GM21360 (cell line): ENCODE measurements at regions not wholly inside any gene's neighbourhood (a gene's known extent, or its start where the extent isn't known, plus 50 kb on each side); places are given as distances from the start of the nearest gene placed in this dataset.
"Not testable (repeated sequence)": the region's sequence is repeated elsewhere in the genome, so short reads cannot be mapped to it uniquely, and the experiment has no call there.

ENCODE experiments used
- ATAC-seq: cut with Tn5 transposase; IDR thresholded peaks from one replicate; pipeline ENCODE4 v1.9.1; 2021; ENCODE audit warnings: mild to moderate bottlenecking, moderate library complexity; ENCODE audit not compliant: unreplicated experiment

DNA sequence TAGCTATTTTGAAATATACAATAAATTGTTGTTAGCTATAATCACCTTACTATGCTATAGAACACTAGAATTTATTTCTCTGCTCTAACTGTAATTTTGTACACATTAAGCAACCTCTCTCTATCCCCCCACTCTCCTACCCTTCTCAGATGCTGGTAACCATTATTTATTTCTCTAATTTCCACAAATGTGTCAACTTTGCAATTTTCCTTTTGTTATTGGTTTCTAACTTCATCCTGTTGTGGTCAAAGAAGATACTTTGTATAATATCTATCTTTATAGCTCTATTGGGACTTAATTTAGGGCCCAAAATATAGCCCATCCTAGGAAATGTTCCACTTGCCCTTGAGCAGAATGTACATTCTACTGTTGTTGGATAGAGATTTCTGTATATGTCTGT, 229.3 kb downstream of the SATB1 start:
- ATAC-seq = no peak

DNA sequence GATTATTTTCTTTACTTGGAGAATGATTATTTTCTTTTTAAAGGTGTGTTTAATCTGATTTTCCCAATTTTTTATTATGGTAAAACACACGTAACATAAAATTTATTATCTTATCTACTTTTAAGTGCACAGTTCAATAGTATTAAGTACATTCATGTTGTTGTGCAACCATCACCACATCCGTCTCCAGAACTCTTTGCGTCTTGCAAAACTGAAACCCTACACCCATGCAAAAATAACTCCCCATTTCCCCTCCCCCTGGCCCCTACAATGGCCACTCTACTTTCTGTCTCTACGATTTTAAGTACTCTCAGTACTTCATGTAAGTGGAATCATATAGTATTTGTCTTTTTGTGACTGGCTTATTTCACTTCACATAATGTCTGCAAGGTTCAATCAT, 230.7 kb downstream of the SATB1 start:
- ATAC-seq = no peak

- ATAC-seq = no peak
Observed at GRCh38 chr3:18190646-18191045, 234.5 kb downstream of the SATB1 start.

DNA sequence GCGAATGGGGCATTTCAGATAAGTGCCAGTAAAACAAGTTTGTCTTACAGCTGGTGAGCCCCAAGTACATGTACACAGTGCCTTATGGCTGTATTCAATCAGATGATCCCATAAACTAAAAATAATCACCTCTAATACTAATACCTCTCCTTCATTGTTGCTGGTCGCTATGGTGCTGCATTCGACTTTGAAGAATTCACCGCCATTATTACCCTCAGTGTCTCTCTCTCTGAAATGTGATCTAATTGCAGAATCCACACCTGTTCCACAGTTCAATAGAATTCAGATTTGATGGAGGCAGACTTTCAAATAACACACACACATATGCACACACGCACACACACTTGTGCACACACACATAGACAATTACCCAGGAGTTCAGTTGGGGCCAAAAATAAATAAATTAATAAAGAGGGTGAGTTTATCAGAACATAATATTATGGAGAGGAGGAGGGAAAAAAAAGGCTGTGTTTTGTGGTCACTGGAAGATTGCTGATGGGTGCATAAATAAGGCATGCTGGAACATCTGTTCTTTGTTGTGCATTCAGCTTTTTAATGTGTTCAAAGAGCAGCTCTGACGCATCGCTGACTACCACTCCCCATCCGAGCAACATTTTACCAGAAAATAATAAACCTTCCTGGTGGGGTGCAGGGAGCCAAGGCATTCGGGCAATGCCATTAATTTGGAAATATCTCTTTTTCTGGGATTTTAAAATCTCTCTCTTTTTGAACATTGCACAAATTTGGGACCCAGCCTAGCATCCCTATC, 235.7 kb downstream of the SATB1 start:
- no peak for ATAC-seq

DNA sequence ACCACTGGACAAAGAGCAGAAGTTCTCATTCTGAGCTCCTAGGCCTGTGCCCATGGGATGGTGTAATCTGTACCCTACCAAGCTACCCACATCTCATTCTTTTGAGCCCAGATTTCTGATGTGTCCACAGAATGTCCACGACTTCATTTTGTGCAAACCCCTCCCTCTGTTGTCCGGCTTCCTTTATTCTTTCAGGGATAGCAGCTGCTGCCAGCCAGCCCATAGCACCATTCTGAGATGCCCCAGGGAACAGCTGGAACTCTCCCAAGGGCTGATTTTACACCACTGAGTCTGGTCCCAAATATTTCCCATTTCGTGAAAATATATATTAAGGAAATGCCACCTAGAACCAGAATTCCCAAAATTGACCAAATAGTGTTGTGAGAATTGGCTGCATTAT, 236.6 kb downstream of the SATB1 start:
- no peak for ATAC-seq

GRCh38 chr3:18185624-18186023, 239.5 kb downstream of the SATB1 start:
- ATAC-seq = no peak

DNA sequence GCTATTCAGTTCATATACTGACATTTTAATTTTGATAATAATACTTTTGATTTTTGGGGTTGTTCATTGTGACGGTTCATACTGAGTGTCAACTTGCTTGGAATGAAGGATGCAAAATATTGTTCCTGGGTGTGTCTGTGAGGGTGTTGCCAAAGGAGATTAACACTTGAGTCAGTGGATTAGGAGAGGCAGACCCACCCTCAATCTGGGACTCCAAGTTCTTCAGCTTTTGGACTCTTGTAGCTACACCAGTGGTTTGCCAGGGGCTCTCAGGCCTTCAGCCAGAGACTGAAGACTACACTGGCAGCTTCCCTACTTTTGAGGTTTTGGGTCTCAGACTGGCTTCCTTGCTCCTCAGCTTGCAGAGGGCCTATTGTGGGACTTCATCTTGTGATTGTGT, 242.2 kb downstream of the SATB1 start:
- ATAC-seq = not testable (repeated sequence)

- ATAC-seq = no peak
Observed at GRCh38 chr3:18179521-18179920, 245.6 kb downstream of the SATB1 start.

- ATAC-seq = no peak
Observed at GRCh38 chr3:18177271-18177670, 247.9 kb downstream of the SATB1 start.

GRCh38 chr3:18173891-18174290, 251.2 kb downstream of the SATB1 start:
- ATAC-seq = not testable (repeated sequence)

DNA sequence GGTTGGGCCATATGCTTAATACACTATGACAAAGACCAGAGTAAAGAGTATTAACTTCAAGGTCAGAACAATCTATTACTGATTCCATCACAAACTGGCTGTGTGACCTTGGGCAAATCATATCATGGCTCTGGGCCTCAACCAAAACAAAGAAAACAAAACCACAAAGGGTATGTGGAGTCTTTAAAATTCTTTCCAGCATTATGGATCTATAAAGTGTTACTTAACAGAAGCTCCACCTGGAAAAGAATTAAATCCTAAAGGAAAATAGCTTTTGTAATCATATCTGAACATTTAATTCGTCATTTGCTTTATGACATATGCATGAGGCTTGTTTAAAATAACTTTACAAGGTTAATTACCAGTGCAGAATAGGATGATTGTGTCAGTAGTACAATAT, 265.5 kb downstream of the SATB1 start:
- ATAC-seq = no peak

DNA sequence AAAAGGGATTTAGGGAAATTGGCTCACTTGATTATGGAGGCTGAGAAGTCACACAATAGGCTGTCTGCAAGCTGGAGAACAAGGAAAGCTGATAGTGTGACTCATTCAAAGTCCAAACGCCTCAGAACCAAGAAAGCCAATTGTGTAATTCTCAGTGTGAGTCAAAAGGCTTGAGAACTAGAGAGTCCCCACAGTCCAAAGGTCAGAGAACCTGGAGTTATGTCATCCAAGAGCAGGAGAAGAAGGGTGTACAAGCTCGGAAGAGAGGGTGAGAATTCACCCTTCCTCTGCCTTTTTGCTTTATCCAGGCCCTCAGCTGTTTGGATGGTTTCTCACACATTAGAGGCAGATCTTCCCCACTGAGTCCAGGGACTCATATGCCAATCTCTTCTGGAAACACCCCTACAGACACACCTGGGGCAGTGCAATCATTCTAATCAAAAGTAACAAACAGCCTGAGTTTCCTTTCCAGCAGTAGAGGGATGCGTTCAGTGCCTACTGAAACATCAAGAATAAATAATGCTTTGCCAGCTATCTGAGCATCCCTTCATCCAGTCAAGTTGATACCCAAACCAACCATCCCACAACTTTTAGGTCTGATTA, 271.5 kb downstream of the SATB1 start:
- ATAC-seq = no peak

GRCh38 chr3:18151199-18151598, 273.9 kb downstream of the SATB1 start:
- no peak for ATAC-seq

- no peak for ATAC-seq
Observed at GRCh38 chr3:18149935-18150334, 275.2 kb downstream of the SATB1 start.

DNA sequence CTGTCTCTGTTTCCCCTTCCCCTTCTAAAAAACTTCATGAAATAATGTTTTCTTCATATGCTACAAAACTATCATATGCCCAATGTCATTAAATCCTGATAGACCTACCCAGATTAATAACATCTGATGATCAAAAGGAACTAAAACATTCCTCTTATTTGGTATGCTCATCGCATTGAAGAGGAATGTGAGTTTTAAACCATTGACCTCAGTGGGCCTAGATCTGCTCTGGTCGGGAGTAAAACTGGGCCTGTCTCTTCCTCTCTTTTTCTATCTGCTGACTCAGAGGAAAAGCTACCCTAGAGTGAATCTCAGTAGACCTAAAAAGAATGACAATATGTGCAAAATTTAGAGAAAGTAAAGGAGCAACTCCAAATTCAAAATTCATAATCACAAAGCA, 275.8 kb downstream of the SATB1 start:
- ATAC-seq = no peak

DNA sequence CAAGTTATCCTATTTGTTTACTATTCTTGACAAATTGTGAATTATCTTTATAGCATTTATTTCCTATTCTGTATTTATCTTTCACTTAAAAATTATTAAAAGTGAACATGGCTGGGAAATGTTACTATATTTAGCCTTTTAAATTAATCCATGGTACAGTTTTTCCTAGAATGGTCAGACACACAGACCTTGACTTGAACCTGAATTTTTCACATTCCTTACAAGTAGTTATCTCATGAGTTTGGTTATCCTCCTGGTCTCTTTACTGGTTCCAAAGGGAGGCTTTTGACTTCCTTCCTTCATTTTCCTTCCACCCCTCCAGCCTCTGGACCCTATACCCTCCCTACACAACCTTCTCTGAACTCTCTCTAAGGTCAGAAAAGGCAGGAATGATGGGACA, 280.6 kb downstream of the SATB1 start:
- no peak for ATAC-seq

- no peak for ATAC-seq
Observed at GRCh38 chr3:18143258-18143780, 281.8 kb downstream of the SATB1 start.

- ATAC-seq = no peak
Observed at GRCh38 chr3:18137958-18138357, 287.2 kb downstream of the SATB1 start.

- ATAC-seq = no peak
Observed at GRCh38 chr3:18135060-18135814, 289.9 kb downstream of the SATB1 start.

DNA sequence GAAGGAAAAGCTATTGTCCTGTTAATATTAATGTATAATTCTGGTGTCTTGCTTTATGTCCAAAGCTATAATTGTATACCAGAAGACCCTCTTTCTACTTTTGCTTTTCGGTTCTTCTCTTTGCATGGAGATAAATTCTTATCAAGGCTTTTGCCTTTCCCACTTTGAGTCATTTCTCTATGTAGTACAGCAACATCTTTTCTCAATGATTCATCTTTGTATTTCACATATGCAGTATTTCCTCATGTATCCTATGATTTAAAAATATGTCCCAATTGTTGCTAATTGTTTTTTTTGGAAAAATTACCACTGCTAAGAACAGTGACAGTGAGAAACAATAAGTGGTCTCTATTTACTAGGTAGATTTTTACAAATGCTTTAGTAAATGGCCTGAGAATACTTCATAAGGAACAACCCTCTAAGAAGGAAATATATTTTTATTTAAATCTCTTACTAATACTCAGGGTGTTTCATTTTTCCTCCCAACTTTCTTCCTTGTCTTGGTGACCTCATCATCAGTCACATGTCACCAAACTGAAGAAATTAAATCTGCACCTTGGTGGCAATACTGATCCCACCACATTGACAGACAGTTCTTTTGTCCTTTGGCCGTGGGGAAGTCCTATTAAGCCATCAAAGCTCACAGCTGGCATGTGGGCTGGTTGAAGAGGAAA, 290.6 kb downstream of the SATB1 start:
- no peak for ATAC-seq

DNA sequence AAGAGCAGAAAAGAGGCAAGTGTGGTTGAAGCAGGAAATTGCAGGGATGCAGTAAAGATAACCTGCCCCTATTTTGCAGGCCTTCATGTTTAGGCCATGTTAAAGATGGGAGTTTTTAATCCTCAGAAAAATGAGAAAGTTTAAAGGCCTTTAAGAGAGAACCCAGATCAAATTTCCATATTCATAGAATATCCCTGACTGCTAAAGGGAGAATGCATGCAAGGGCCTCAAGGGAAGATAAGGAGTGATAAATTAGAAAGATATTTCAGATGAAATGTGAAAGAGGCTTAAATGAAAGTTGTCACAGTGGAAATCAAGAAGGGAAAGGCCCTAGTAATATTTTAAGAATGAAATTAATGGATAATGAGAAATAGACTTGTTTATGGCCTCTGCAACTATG, 292.1 kb downstream of the SATB1 start:
- ATAC-seq = no peak
